NCI-H2171 treated with DMSO at 0.1 percent for 48 hours (cell line): ENCODE measurements at regions not wholly inside any gene's neighbourhood (a gene's known extent, or its start where the extent isn't known, plus 50 kb on each side); places are given as distances from the start of the nearest gene placed in this dataset.

Experiments
- DNase-seq: peaks from one replicate; lab custom pipeline; 2025; lab: John Stamatoyannopoulos, UW

GRCh38 chr9:88734527-88734926 is 199.5 kb downstream of the NXNL2 start:
- DNase-seq = no peak

GRCh38 chr9:88736136-88736637 is 201.2 kb downstream of the NXNL2 start:
- DNase-seq = peak; percentile 39

DNA sequence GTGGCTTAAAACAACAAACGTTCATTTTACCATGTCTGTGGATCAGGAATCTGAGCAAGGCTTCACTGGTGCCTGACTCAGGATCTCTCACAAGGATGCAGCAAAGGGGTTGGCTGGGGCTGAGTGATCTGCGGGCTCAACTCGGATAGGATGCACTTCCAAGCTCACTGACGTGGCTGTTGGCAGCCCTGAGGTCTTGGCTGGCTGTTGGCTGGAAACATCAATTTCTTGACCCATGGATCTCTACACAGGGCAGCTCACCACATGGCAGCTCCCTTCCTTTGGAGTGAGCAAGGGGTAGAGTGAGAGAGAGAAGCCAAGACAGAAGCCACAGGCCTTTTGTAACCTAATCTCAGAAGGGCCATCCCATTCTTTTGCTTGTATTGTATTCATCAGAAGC is 202.1 kb downstream of the NXNL2 start:
- DNase-seq = no peak

GRCh38 chr9:88737876-88738275 is 202.9 kb downstream of the NXNL2 start:
- DNase-seq = no peak

- DNase-seq = no peak
Observed at GRCh38 chr9:88738709-88739108, 203.7 kb downstream of the NXNL2 start.

GRCh38 chr9:88739373-88739772 is 204.4 kb downstream of the NXNL2 start:
- DNase-seq = no peak

GRCh38 chr9:88740844-88741243 is 205.9 kb downstream of the NXNL2 start:
- DNase-seq = no peak

GRCh38 chr9:88741335-88741734 is 206.4 kb downstream of the NXNL2 start:
- no peak for DNase-seq

DNA sequence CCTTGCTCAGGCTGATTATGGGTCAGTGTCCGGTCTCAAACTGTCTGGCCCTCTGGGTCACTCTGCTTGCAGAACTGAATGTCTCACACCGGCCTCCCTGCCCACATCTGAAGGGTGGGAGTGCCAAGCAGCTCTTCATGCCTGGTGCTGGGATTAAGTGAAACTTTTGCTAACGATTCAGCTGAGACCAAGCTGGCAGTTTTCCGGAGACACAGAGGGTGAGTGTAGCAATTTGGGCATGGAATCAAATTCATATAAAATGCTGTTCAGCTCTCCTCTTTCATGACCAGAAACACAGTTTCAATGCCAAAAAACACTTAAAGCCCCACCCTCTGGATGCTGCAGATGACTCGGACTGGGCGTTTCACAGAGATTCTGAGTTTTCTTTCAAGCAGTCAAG is 207.5 kb downstream of the NXNL2 start:
- no peak for DNase-seq

DNA sequence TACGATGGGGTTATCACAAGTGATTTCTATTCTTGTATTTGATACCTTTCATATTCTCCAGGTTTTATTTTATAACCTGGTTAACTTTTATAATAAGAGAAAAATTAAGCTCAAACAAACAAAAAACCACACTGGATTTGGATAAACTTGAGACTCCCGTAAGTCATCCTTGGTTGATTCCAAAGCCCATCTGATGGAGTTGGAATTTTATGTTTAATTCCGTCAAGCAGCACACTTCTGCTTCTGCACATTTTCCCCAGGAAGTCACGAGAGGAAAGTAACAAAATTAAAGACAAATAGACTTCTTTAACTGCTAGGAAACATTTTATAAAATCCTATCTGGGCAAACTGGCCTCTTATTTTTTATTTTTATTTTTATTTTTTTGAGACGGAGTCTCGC is 207.9 kb downstream of the NXNL2 start:
- DNase-seq = no peak

DNA sequence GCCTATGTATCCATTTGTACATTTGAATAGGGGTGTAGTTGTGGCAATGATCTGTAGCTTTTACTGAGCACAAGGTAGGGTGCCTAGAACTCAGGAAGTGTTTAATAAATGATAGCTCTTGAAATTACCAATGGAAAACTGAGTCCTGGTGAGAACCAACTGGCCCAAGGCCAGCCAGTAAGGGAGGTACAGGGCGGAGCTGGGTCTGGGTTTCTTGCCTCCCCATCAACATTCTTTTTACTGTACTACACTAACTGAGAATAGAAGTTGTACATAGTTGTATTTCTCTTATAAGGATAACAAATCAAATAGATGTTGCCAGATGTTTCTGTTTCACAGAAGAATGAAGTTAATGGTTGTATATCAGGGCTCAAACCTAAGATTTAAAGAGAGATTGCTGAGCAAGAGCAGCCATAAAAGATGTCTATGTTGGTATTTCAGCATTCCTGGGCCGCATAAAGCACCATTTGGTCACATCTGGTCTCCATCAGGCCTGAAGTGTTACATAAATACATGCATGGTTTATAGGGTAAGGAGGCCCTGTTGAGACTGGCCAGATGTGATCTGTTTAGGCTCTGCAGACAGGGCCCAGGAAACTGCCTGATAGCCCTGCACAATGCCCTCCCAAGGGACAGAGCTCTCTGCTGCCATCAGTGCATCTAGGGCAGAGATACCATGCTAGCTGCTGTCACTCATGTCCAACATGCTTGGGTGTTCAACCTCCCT is 210.5 kb downstream of the NXNL2 start:
- DNase-seq = no peak

- DNase-seq = no peak
Observed at GRCh38 chr9:88746029-88746742, 211.2 kb downstream of the NXNL2 start.

DNA sequence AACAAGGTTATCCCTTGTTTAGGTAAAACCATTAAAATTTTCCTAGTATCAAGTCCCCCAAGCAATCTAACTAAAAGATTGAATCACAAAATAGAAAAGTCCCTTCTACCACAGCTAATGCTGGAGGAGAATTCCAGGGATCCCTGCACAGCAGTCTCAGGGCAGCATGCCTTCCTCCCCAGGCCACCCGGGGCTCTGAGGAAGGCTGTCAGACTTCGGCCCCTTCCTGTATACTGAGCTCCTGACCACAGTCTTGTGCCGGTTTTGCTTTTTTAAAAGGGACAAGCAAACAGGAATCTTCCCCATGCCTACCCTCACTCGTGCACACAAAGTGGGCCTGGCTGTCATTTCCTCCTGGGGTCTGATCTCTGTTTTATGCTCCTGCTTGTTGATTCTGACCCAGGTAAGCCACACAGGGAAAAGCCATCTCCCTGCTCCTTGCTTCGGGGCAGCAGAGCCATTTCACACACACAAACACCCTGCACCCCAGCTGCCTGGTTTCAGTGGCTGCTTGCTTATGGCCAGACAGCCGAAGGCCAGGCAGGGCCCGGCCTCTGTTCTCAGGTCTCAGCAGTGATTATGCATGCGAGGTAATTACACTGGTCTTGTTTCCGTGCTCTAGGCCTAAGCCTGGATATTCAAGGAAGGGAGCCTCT is 211.9 kb downstream of the NXNL2 start:
- no peak for DNase-seq

DNA sequence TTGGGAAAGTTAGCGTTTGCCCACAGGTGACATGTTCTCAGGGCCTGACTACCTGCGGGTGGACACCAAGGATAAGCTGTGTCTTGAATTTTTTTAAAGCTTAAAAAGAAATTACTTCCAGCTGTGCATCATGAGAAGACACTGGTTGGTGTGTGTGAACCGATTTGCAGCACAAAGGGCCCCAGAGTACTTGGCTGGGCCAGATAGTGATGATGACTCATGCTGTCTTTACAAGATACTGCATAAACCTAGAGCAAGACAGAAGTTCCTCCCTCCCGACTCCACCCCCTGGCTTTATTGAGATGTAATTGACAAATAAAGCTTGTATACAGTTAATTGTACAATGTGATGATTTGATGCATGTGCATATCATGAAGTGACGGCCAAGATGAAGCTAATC is 212.8 kb downstream of the NXNL2 start:
- no peak for DNase-seq

DNA sequence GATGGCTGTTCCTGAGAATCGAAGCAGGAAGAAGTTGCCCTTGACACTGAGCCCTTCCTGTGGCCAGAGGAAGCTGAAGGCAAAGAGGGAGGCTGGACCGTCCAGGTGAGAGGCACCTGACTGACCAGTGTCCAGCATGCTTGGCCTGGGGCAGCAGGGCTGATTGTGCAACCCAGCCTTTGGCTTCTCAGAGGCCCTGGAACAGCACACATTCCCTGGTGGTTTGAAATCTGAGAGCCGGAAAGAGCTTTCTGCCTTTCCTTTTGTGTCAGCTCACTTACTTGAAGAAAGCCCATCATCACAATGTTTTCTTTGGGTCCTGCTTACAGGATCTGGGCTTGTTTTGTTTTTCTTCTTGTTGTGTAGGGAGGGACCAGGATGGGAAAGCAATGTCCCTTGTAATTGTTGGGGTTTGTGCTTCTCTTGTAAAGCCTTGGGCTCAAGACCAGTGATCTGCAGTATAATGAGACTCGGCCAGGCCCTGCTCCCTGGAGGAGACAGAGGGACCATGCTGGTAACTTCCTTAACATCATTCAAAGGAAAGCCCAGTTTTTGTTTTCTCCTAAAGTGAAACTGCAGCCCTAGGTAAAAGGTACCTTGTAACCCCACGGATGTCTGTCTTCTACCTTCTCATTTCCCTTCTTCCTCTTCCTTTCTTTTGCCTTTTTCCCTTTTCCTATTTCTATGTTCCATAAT is 213.7 kb downstream of the NXNL2 start:
- DNase-seq = no peak

DNA sequence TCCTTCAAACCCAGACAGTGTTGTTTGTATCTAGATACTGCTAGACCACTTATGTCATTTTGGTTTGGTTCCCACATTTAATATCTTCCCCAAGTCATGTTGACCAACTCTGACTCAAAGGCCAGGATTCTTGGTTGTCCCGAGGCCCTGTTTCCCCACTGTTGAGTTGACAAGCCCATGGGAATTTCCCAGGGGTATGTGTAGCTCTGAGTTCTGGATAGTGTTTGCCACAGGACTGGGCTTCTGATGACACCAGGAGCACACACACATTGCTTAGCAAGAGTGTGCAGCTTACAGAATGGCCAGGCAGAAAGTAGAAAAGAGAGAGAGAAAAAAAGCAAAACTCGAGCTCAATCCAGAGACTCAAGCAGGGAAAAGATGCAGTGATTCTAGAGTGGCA is 214.4 kb downstream of the NXNL2 start:
- DNase-seq = no peak

- no peak for DNase-seq
Observed at GRCh38 chr9:88750832-88751360, 215.9 kb downstream of the NXNL2 start.

DNA sequence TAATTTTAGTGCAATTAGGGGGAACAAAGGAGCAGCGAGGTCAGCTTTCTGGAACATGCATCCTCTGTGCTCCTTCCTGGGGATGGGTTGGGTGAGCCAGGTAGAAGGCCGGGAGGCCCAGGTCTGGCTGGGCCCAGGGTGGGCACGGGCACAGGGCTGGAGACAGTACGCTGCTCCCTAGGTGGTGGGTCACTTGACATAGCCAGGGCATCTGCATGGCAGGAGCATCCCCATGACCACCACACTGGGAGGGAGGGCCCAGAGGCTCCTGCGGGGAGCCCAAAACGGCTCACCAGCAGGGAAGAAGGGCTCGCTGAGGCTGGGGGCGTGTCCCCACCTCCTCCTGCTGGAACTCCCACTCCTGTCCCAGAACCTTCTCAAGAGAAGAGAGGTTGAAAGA is 216.8 kb downstream of the NXNL2 start:
- DNase-seq = no peak

DNA sequence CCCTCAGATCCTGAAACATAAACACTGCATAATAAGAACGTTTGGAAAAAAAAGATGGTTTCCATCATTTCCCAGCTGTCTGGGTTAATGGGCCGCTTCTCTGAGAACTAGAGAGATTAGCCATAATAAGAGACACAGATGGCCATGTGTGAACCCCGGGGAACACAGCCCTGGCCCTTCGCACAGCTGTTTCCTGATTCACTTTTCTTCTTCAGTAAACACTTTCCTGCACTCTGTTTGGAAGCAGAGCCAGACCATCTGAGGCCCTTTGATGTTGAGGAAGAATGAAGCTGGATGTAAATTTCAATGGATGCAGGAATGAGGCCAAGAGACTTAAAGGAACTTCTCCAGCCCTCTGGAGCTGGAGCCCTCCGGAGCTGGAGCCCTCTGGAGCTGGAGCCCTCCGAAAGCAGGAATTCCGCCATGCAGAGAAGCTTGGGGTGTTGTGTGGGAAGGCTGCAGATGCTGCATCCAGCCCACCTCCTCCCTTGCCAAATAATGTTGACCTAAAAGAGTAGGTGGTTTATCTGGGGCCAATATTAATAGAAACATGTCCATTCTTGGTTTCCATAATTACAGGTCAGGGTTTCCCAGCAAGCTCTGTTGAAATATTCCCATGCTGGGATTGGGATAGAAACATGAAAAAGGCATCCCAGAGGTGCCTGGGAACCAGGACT is 218.9 kb downstream of the NXNL2 start:
- peak; percentile 72 for DNase-seq

DNA sequence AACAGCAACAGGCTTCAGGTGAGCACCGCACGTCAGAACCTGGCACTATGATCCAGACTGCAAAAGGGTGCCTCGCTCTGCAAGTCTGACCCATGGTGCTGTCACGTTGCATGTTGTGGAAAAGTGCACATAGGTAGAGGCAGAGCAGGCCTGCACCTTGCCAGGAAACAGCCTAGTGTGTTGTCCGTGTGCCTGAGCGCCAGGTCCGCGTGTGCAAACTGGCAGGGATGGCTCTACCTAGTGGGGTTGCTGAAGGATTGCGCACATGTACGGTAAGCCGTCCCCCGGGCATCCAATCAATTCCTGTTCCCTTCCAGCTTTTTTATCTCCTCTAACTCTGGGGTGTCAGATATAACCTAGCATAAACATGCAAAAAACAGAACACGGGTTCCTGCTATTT is 219.5 kb downstream of the NXNL2 start:
- no peak for DNase-seq

- DNase-seq = no peak
Observed at GRCh38 chr9:88754886-88755285, 219.9 kb downstream of the NXNL2 start.
